GM23338 (cell line): ENCODE measurements at regions not wholly inside any gene's neighbourhood (a gene's known extent, or its start where the extent isn't known, plus 50 kb on each side); places are given as distances from the start of the nearest gene placed in this dataset.

Experiments used
- ATAC-seq: fragments of 200-7000 bp; cut with Tn5 transposase; 3 replicates; pipeline ENCODE4 v1.9.1; 2020
- DNase-seq: peaks from one replicate; pipeline ENCODE4 v3.0.0-alpha.2; 2015; ENCODE audit warnings: low spot score
- H2AFZ ChIP-seq: fragments of 200-600 bp; sonication (generic); 2 replicates; pipeline ENCODE4 v1.8.0; 2016; ENCODE audit warnings: antibody characterized with exemption, mild to moderate bottlenecking, moderate library complexity
- H3F3A ChIP-seq: fragments of 200-600 bp; sonication (generic); replicated peaks from 2 replicates; pipeline ENCODE4 v1.8.0; 2017; ENCODE audit warnings: antibody characterized with exemption, mixed run types, low read depth
- H3K27ac ChIP-seq: fragments of 200-600 bp; sonication (generic); 2 replicates; pipeline ENCODE4 v1.6.1; 2016; ENCODE audit warnings: low read depth
- H3K27me3 ChIP-seq: fragments of 200-600 bp; sonication (generic); 2 replicates; pipeline ENCODE4 v1.8.0; 2016; ENCODE audit warnings: mild to moderate bottlenecking, mixed run types, moderate library complexity; ENCODE audit not compliant: insufficient read depth
- H3K36me3 ChIP-seq: fragments of 200-600 bp; sonication (generic); 2 replicates; pipeline ENCODE4 v1.8.0; 2016; ENCODE audit warnings: mild to moderate bottlenecking; ENCODE audit not compliant: insufficient read depth
- H3K4me1 ChIP-seq: fragments of 200-600 bp; sonication (generic); 2 replicates; pipeline ENCODE4 v1.8.0; 2016; ENCODE audit warnings: mild to moderate bottlenecking, moderate library complexity; ENCODE audit not compliant: insufficient read depth
- H3K4me2 ChIP-seq: fragments of 200-600 bp; sonication (generic); 2 replicates; pipeline ENCODE4 v1.7.1; 2017; ENCODE audit warnings: mixed run types
- H3K4me3 ChIP-seq: fragments of 200-600 bp; sonication (generic); 2 replicates; pipeline ENCODE4 v1.6.1; 2016; ENCODE audit warnings: mixed run types
- H3K79me2 ChIP-seq: fragments of 200-600 bp; sonication (generic); replicated peaks from 2 replicates; pipeline ENCODE4 v1.8.0; 2017; ENCODE audit warnings: mild to moderate bottlenecking; ENCODE audit not compliant: insufficient read depth
- H3K9me2 ChIP-seq: fragments of 200-600 bp; sonication (generic); 2 replicates; pipeline ENCODE4 v1.8.0; 2017; ENCODE audit not compliant: insufficient read depth
- H4K20me1 ChIP-seq: fragments of 200-600 bp; sonication (generic); replicated peaks from 2 replicates; pipeline ENCODE4 v1.8.0; 2017; ENCODE audit warnings: mild to moderate bottlenecking; ENCODE audit not compliant: insufficient read depth
- H3K27ac Mint-ChIP-seq: 2 replicates; pipeline ENCODE4 v1.8.0; 2020; ENCODE audit warnings: inconsistent platforms, mild to moderate bottlenecking, moderate library complexity, mixed read lengths
- H3K27me3 Mint-ChIP-seq: 3 replicates; pipeline ENCODE4 v1.8.0; 2022; ENCODE audit warnings: low read depth, mild to moderate bottlenecking, moderate library complexity, mixed read lengths, inconsistent platforms; ENCODE audit not compliant: insufficient read depth, poor library complexity
- H3K36me3 Mint-ChIP-seq: 3 replicates; pipeline ENCODE4 v1.8.0; 2021; ENCODE audit warnings: low read depth, mild to moderate bottlenecking, inconsistent platforms, moderate library complexity, mixed read lengths
- H3K4me1 Mint-ChIP-seq: 3 replicates; pipeline ENCODE4 v1.8.0; 2020; ENCODE audit warnings: mild to moderate bottlenecking, inconsistent platforms, mixed read lengths
- H3K4me3 Mint-ChIP-seq: 3 replicates; pipeline ENCODE4 v1.8.0; 2021; ENCODE audit warnings: moderate library complexity, mild to moderate bottlenecking, inconsistent platforms, mixed read lengths
- H3K9me3 Mint-ChIP-seq: 3 replicates; pipeline ENCODE4 v1.8.0; 2020; ENCODE audit warnings: moderate library complexity, mild to moderate bottlenecking, inconsistent platforms, mixed read lengths
- CREB1 ChIP-seq: fragments of 250-450 bp; sonication (Bioruptor Pico); IDR thresholded peaks from 2 replicates; pipeline ENCODE4 v1.5.0; 2020; ENCODE audit warnings: low read depth, mild to moderate bottlenecking, moderate library complexity
- EZH2 ChIP-seq: fragments of 200-600 bp; sonication (generic); IDR thresholded peaks from one replicate; pipeline ENCODE4 v1.8.0; 2017; ENCODE audit warnings: antibody characterized with exemption, mild to moderate bottlenecking, low read depth; ENCODE audit not compliant: unreplicated experiment
- EZH2phosphoT487 ChIP-seq: fragments of 200-600 bp; sonication (generic); IDR thresholded peaks from one replicate; pipeline ENCODE4 v1.8.1; 2018; ENCODE audit warnings: antibody characterized with exemption; ENCODE audit not compliant: unreplicated experiment
- JUNB ChIP-seq: IDR thresholded peaks from one replicate; pipeline ENCODE4 v1.6.1; 2016; ENCODE audit warnings: antibody characterized with exemption; ENCODE audit not compliant: unreplicated experiment
- NANOG ChIP-seq: IDR thresholded peaks from 2 replicates; pipeline ENCODE4 v1.6.1; 2016; ENCODE audit warnings: antibody characterized with exemption, borderline replicate concordance
- POLR2AphosphoS5 ChIP-seq: IDR thresholded peaks from 2 replicates; pipeline ENCODE4 v1.6.1; 2016; ENCODE audit warnings: antibody characterized with exemption, low read depth
- REST ChIP-seq: IDR thresholded peaks from one replicate; pipeline ENCODE4 v1.6.1; 2018; ENCODE audit warnings: antibody characterized with exemption; ENCODE audit not compliant: unreplicated experiment
- STAT1 ChIP-seq: IDR thresholded peaks from one replicate; pipeline ENCODE4 v1.6.1; 2016; ENCODE audit warnings: antibody characterized with exemption; ENCODE audit not compliant: unreplicated experiment
- ZNF114 ChIP-seq: fragments of 250-450 bp; sonication (Bioruptor Pico); IDR thresholded peaks from 2 replicates; pipeline ENCODE4 v1.5.0; 2020; ENCODE audit warnings: mild to moderate bottlenecking, moderate library complexity
- ZNF331 ChIP-seq: fragments of 250-450 bp; sonication (Bioruptor Pico); IDR thresholded peaks from 2 replicates; pipeline ENCODE4 v1.5.0; 2020; ENCODE audit warnings: low read depth, mild to moderate bottlenecking, moderate library complexity
- ZNF462 ChIP-seq: fragments of 250-450 bp; sonication (Bioruptor Pico); IDR thresholded peaks from 2 replicates; pipeline ENCODE4 v1.5.0; 2020; ENCODE audit warnings: mild to moderate bottlenecking, moderate library complexity
- TF ChIP-seq, protein P1 (sequence below), 2 experiments: fragments of 200-600 bp in 1 of 2; sonication (generic) in 1 of 2; conservative IDR thresholded peaks; 2 replicates each; pipeline versions ENCODE4 v1.5.1 to v1.6.1; 2016 to 2017; ENCODE audit warnings: antibody characterized with exemption in 2 of 2, low read depth in 2 of 2, mild to moderate bottlenecking in 2 of 2, moderate library complexity in 1 of 2
- TF ChIP-seq, protein P2 (sequence below): IDR thresholded peaks from 2 replicates; pipeline ENCODE4 v1.6.1; 2016; ENCODE audit warnings: antibody characterized with exemption

GRCh38 chrX:144333429-144333828 lies 449.6 kb downstream of the UBE2NL start:
- no peak overlapping the region for H3K4me3 ChIP-seq
- no peaks in the 10 kb centered on the region for H3K79me2 ChIP-seq
- H3K4me3 Mint-ChIP-seq: no peak overlapping the region
- no peaks in the 10 kb centered on the region for H3K9me2 ChIP-seq
- no peaks in the 10 kb centered on the region for H3K4me1 Mint-ChIP-seq
- no peak overlapping the region for H2AFZ ChIP-seq
- TF ChIP-seq EZH2 (no peak), ZNF331 (no peak), STAT1 (no peak), ZNF114 (no peak), JUNB (no peak), CREB1 (no peak), NANOG (no peak), POLR2AphosphoS5 (no peak), EZH2phosphoT487 (no peak), ZNF462 (CRISPR knock-in tag) (no peak), REST (no peak)
- TF ChIP-seq, protein P1, sequence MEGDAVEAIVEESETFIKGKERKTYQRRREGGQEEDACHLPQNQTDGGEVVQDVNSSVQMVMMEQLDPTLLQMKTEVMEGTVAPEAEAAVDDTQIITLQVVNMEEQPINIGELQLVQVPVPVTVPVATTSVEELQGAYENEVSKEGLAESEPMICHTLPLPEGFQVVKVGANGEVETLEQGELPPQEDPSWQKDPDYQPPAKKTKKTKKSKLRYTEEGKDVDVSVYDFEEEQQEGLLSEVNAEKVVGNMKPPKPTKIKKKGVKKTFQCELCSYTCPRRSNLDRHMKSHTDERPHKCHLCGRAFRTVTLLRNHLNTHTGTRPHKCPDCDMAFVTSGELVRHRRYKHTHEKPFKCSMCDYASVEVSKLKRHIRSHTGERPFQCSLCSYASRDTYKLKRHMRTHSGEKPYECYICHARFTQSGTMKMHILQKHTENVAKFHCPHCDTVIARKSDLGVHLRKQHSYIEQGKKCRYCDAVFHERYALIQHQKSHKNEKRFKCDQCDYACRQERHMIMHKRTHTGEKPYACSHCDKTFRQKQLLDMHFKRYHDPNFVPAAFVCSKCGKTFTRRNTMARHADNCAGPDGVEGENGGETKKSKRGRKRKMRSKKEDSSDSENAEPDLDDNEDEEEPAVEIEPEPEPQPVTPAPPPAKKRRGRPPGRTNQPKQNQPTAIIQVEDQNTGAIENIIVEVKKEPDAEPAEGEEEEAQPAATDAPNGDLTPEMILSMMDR (conservative IDR thresholded peaks at IDR 0.05; ENCODE audit: low read depth in 2 of 2): no peak
- TF ChIP-seq, protein P2, sequence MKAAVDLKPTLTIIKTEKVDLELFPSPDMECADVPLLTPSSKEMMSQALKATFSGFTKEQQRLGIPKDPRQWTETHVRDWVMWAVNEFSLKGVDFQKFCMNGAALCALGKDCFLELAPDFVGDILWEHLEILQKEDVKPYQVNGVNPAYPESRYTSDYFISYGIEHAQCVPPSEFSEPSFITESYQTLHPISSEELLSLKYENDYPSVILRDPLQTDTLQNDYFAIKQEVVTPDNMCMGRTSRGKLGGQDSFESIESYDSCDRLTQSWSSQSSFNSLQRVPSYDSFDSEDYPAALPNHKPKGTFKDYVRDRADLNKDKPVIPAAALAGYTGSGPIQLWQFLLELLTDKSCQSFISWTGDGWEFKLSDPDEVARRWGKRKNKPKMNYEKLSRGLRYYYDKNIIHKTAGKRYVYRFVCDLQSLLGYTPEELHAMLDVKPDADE: no peak
- H3K4me2 ChIP-seq: no peak overlapping the region
- H3F3A ChIP-seq: no peaks in the 10 kb centered on the region
- DNase-seq: no peak
- no peaks in the 10 kb centered on the region for H3K27me3 ChIP-seq
- H3K36me3 Mint-ChIP-seq: peaks cover 5% of the 10 kb centered on the region; the same call in 2 of the 3 replicates
- no peaks in the 10 kb centered on the region for H3K36me3 ChIP-seq
- peaks cover 1% of the 10 kb centered on the region for H3K27me3 Mint-ChIP-seq
- no peaks in the 10 kb centered on the region for H4K20me1 ChIP-seq
- ATAC-seq: no peak
- H3K27ac Mint-ChIP-seq: no peak overlapping the region
- peaks cover 81% of the 10 kb centered on the region for H3K9me3 Mint-ChIP-seq
- H3K4me1 ChIP-seq: no peaks in the 10 kb centered on the region
- no peak overlapping the region for H3K27ac ChIP-seq
